Tibial nerve (tissue), 3 donors: ENCODE measurements at regions not wholly inside any gene's neighbourhood (a gene's known extent, or its start where the extent isn't known, plus 50 kb on each side); places are given as distances from the start of the nearest gene placed in this dataset.

Experiments
- CTCF ChIP-seq, 5 experiments: fragments of 200-600 bp in 3 of 5; fragments of 450-650 bp in 2 of 5; sonication (generic) in 3 of 5; IDR thresholded peaks; one replicate each; pipeline ENCODE4 v1.5.1; 2016 to 2019; ENCODE audit warnings: antibody characterized with exemption in 5 of 5, mild to moderate bottlenecking in 3 of 5, moderate library complexity in 2 of 5
- POLR2A ChIP-seq, 2 donors: fragments of 450-650 bp; IDR thresholded peaks; one replicate each; pipeline ENCODE4 v1.6.1; 2017; ENCODE audit warnings: antibody characterized with exemption in 2 of 2, mild to moderate bottlenecking in 2 of 2, moderate library complexity in 2 of 2

DNA sequence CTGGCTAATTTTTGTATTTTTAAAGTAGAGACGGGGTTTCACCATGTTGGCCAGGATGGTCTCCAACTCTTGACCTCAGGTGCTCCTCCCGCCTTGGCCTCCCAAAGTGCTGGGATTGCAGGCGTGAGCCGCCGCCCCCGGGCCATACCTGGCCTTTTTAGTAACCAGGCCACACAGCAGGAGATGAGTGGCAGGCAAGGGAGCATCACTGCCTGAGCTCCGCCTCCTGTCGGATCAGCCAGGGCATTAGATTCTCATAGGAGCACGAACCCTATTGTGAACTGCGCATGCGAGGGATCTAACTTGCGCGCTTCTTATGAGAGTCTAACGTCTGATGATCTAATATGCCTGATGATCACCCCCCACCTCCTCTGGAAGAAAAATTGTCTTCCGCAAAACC lies 308.7 kb upstream of the PRMT6 start:
- TF ChIP-seq CTCF (IDR thresholded peaks at IDR 0.05): no peak
- no peak for TF ChIP-seq POLR2A (IDR thresholded peaks at IDR 0.05)
